HG03378 (cell line): ENCODE measurements at regions not wholly inside any gene's neighbourhood (a gene's known extent, or its start where the extent isn't known, plus 50 kb on each side); places are given as distances from the start of the nearest gene placed in this dataset.

Experiments used
- ATAC-seq: cut with Tn5 transposase; IDR thresholded peaks from one replicate; pipeline ENCODE4 v1.9.1; 2021; ENCODE audit warnings: mild to moderate bottlenecking, moderate library complexity; ENCODE audit not compliant: unreplicated experiment

DNA sequence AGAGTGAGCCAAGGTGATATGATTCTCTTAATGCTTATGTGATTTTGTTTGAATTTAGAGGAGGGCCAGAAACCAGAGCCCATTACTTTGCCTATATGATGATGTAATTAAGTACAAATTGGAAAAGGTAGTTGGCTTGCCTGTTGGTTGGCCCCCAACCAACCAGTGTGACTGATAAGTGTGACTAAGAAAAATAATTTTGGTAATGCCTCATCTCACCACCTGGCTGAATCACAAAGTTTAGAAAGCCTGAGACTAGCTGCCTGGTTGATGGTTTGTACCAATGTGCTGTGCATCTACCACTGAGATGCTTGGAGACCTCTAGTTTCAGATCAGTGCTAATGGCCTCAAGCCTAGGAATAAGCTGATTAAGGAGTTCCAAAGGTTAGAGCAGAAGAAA is 338.7 kb downstream of the CDH2 start:
- no peak for ATAC-seq

DNA sequence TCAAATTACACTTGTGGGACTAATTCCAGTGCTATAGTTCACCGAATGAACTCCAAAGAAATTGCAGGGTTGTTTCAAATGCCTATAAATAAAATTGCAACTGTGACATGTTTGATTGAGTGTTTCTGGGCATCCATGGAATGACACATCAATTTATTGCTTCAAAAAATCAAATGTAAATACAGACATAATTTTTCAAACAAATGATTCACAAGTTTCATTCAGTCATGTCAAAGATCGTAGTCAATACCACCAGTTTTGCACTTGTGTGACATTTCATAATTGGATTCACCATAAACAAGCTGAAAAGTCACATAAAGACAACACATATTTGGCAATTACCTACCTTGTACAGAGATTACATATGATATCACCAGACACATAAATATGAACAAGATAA is 350.8 kb downstream of the CDH2 start:
- ATAC-seq, result no peak

DNA sequence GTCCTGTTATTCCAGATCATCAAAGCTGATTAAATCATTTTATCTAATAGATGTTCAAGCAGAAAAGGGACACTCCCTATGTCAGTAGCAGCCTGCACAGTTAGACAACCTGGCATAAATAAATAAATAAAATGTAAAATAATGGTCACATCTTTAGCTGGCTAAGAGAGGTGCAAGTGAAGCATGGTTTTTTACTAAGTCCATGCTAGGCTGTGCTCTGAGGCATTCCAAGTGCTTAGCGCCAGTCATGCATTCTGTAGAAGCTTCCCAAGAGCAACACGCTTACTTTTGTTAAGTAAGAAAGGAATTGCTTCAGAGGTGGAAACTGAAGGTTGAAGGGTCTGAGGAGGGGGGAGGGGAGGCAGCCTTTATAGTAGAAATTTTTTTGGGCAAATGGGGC is 351.2 kb downstream of the CDH2 start:
- ATAC-seq, result no peak

DNA sequence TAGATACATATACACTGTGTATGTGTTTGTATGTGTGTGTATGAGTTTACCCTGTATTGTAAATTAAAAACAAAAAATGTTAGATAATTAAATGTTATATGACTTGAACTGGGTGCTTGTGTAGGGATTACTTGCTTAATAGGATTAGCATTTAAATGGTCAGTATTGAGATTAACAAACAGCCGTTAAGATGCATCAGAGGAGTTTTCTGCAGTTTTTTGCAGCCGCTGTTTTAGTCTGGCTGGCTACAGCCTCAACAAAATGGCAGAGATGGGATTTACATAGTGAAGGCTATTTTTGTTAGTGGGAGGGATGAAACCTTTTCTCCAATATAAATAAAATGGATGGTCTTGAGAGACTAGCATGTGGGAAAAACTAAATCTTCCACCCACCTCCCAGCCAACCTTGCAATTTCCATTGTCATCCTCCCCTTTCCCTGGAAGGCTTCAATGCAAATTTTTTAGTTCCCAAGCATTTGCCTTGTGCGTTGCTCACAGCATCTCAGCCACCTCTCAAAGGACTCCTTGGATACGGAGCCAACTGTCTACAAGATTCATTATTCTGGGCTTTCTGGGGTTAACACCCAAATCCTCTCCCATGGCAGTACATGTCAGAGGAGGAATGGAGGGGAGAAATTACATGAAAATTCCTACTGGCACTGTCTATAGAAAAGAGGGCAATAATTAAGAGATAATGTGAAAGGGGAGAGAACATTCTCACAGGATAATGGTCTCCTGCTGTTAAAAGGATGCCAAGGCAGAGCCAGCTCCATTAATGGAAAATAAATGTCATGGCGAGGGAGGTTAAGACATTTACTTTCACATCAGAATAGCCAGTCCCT is 351.9 kb downstream of the CDH2 start:
- ATAC-seq, result no peak

DNA sequence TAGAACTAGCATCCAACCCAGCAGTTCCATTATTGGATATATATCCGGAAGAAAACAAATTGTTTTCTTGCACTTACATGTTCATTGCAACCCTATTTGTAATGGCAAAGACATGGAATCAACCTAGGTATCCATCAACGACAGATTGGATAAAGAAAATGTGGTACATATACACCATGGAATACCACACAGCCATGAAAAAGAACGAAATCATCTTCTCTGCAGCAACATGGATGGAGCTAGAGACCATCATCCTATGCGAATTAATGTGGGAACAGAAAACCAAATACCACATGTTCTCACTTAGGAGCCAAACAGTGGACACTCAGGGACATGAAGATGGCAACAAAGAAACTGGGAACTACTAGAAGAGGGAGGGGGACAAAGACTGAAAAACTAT is 352.7 kb downstream of the CDH2 start:
- ATAC-seq, result no peak

DNA sequence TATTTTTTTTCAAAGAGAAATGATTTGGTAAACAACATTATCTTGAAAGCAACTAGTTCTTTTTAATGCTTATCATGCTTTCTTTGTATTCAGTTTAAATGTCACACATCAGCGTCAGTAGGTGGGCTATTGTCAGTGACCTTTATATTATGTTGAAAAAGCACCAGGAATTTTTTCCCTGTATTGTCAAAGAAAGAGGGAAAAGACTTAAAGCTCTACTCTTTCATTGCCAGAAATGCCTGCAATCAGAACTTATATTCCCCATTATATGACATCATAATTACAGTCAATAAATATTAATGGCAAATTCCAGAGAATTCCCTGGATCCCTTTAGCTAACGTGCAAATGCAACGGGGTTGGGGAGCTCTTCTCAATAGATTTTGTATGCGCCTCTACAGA is 353.9 kb downstream of the CDH2 start:
- no peak for ATAC-seq

DNA sequence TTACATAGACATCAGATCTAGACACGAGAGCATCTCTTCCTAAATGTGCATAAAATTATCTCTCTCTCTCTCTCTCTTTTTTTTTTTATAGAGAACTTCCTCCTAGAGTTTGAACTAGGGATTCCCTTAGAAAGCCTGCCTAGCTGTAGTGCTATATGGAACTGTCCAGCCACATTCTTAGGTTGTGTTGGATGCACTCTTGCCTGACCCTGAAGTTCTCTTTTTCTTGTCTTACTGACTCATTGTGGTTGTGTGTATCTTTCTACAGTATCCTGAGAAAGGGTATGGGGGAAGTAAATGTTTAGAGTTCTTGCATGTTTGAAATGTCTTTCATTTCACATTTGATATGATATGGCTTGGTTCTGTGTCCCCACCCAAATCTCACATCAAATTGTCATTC is 368.2 kb downstream of the CDH2 start:
- no peak for ATAC-seq

DNA sequence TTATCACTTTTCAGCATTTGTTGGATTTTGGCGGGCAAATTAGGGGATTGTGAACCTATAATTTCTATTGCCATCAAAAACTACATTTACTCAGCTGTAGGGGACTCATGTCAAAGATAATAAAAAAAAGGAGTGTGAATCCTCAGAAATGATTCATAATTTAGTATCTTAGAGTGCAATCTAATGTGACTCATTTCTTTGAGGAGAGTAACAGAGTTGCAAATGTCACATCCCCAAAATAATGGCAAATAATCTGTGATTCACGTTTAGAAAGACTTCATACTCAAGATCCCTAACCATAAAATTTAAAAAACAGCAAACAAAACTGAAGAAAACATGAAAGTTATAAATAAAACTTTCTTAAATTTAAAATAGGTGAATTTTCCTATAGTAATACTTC is 373.0 kb downstream of the CDH2 start:
- ATAC-seq, result no peak

DNA sequence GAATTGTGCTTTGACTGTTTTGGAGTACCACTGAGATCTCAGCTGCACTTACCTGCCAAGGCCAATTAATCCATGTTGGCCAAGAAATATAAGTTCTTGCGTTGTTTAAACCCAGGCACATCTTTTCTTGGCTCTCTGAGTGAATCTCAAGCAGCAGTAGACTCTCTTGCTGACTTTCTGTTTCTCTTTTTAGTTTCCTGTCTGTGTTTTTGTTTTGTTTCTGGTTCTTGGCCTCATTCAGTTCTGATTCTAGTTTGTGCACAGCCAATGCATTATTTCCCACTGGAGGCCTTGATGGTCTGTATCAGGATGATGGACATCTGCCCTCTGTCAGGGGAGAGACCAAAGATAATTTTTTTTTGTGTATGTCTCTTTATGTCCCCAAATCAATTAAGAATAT is 379.4 kb downstream of the CDH2 start:
- ATAC-seq, result no peak

DNA sequence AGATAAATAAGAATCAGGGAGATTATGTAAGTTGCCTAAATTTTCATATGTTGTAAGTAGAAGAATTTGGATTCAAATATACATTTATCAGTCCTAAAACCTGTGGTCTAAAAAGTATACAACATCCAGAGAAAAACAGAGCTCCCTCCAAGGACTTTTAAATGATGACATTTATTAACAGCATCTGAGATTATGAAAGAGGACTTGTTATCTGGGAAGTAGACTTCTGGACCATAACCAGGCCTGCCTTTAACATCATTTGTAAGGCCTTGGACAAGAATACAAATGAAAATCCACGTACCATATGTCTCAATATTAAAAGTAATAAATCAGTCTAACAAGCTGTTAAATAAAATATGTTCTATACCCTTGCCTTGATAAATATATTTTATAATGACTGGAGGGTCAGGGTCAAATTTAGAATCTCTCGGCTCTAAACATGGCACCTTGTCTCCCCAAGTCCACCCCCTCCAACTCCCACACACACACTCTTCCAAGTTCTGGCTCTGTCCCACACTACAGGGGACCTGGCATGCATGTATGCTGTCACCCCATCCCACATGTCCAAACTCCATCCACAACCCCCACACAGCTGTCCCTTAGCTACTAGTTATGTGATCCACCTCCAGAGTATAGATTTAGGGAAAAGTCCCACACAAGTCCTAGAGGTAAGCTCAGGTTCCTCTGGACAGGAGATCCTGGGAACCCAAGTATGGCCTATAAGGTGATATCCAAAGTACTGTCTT is 382.6 kb downstream of the CDH2 start:
- ATAC-seq, result no peak

DNA sequence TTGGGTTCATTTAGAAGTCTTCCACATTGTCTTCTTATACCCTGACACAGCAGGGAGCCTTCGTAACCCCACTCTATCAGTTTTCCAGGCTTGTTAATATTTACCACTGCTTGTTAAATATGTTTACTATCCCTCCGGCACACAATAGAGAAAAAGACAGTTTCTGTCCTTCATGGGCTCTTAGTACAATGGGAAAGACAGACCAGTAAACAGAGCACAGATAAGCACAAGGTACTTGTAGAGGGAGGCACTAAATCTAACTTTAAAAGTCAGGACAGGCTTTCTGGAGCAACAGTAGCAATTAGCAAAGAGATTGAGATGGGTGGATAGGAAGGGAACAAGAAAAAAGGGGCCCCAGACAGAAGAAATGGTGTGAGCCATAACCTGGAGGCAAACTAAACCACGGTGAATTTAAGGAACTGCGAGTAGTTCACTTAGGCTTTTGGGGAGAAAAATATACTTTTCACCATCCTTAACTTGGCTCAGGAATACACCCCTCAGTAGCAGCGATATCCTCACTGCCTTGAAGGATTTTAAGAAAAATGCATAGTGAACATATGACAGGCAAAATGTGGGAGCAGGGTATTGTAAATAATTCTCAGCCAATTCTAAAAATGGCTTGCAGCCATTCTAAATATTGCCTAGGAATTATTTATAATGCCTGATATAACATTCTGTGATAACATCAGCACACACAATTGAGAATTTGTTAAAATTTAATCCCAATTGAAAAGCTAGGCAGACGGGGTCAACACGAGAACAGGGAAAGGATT is 383.7 kb downstream of the CDH2 start:
- no peak for ATAC-seq

DNA sequence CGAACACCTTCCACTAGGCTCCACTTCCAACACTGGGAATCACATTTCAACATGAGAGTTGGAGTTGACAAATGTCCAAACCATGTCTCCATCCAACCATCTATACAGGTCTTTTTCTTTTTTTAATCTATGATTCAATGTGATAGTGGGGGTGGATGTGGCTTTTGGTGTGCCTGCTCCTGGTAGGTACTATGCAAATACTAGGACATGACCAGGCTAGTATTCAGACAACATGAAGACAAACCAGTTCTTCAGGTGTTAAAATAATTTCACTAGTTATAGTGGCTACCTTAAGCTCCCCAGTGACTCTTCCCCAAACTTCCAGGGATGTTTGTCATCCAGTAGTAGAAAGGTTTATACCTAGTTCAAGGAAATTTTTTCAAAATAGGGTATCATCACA is 387.5 kb downstream of the CDH2 start:
- no peak for ATAC-seq

DNA sequence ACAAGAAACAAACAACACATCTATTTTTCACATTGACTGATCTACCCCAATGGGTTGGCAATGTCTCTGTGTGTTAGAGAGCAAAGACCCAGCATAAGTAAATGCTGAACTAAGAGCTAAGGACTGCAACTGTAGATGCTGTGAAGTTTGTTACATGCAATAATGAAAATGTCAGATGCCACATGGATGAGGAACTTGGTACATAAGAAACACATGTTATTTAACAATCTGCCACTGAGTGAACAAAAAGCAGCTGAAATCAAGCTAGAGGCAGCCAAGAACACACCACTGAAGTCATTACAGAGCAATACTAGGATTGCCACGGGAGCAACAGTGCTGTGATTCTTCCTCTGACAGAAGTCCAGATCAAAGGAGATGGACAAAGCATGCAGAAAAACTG is 389.4 kb downstream of the CDH2 start:
- no peak for ATAC-seq

DNA sequence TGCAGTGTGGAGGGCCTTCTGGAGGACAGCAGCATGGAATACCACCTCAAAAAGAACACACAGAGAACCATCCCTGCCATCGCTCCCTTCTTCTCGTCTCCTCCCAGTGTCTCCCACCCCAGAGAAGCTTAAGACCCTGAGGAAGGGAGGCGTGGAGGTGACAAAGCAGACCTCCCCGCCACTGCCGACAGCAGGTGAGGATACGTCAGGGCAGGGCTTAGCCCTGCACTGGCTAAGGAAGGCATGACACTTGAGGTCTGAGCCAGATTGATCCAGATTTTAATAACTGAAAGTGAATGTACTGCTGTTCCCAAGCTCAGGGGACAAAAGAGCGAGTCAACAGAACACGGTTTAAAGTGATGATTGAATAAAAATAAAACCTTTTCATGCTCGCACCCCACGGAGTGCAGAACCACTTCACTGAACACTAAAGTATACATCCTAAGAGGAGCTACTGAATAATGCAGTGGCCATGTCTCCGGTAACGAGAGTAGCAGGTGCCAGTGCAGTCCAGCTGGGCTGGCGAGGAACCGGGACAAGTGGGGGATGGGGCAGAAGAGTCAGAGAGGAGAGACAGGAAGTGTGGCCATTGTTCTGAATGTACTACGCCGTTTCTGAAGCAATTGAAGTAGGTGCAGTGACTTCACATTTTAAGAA is 391.0 kb downstream of the CDH2 start:
- ATAC-seq, result no peak

DNA sequence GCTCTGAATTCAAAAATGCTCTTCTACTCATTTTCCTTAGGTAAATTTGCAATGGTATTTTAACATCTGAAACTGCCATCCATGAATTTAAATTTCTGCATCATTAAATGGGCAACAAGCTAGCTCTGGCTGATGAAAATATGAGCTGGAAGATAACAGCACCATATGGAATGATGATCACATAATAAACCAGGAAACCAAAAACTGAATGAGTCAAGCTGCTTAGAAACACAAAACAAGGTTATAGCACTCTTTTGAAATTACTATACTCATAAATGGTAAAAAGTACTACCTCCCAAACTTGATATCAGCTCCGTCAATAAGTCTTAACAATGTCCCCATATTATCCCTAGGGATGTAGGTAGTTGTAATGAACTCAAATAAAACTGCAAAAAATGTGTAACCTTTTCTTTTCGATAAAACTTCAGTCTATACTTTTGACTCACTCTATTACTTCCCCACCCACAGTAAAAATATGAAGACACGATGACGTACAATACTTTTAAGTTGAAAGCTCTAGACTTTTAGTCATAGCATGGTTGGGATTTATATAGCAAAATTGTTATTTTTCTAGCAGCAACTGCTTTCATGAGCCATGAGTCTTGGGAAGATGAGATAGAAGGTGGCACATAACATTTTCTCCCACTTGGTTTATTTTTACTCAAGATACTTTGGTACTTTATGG is 396.7 kb downstream of the CDH2 start:
- no peak for ATAC-seq

DNA sequence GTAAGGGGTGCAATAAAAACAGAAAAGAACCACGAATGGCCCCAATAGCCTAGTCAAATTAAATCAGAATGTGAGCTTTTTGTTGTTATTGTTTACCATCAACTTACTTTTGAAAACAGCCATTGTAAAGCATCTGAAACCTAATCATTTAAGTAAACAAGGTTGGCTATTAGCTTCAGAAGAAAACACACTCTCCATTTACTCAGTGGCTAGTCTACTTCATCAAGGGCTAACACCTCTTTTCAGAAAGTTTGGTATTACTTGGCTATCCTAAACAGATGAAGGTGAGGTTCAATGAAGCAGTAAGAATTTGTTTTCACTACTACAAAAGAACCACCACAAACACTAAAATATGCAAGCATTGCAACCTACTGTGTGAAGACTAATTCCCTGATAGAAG is 398.0 kb downstream of the CDH2 start:
- ATAC-seq, result no peak

DNA sequence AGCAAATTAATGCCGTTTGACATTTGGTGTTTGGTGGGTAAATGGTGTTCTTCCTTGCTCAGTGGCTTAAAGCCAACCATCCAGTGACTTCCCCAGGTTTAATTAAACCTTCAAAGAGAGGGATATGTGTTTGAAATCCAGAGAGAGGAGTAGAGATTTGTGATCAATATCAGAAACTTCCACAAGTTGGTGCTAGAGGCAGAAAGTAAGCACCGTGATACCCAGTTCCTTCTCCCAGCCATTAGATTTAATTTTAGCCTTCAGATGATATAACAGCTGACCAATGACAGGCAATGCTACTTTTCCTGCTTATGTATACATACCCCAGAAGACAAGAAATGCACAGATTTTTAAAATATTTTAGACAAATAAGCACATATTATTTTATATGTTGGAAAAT is 398.5 kb downstream of the CDH2 start:
- no peak for ATAC-seq

DNA sequence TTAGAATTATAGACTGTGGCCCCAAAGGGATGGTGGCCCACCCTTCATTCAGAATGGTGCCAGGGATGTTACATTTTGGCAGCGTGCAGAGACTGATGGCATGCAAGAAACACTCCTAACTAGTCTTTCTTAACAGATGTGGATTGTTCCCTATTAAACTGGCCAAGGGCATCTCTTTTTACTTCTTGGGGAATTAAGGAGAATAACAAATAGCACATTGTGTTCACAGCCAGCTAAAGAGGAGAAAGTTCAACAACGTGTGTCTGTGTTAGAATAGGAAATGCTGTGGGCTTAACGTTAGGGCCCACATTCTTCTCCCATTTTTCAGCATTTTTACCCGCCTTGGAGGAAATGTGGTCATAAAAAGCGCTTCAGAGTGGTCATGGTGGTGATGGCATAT is 404.8 kb downstream of the CDH2 start:
- ATAC-seq, result no peak

DNA sequence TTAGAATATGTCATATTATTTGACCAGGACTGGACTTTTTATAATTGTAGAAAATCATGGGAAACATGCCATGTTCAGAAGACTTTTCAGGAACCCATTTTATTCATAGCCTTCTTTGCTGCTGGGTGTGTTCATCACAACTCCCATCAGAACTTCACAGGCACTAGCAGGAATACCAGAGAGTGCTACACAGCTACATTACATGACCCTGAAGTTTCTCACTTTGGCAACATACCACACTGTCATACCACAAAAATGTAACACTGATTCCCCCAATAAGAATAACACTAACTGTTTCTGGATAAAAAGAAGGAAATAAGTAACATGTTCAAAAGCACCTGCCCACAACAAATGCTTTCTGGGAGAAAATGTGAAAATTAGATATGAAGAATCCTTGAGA is 405.4 kb downstream of the CDH2 start:
- no peak for ATAC-seq

DNA sequence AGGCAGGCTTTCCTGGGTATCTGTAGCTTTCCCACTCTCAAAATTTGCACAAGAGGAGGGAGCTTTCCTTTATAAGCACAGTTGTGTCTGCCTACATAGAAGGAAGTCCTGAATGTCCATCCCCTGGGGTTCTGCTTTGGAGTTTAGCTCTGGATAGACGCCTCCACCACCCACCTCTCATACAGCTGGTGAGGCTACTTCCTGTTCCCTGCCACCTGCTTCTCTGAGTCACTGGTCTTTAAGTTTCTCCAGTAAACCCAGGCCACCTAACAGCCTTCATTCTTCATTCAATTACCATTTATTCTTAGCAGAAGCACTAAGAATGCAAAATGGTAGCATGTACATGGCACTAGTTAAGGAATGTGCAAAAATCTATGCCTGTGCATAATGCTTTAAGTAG is 407.8 kb downstream of the CDH2 start:
- ATAC-seq, result no peak

DNA sequence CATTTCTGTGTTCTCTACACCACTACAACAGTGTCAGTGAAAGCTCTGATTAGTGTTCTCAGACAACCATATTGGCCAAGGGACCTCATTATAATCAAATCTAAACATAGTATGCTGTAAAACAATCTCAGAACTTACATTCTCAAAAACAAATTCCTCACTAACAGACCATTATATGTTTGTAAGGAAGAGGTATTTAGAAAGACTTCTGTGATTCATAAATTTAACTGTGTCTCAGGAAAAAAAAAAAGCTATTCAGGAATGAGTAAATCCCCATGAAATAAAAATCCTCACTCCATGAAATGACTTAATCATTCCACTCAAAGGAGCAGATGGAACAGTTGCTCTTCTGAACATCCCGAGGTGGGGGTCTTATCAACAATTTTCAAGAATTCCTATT is 413.0 kb downstream of the CDH2 start:
- ATAC-seq, result no peak
